ENCODE measurements at regions not wholly inside any gene's neighbourhood (a gene's known extent, or its start where the extent isn't known, plus 50 kb on each side); places are given as distances from the start of the nearest gene placed in this dataset.

DNA sequence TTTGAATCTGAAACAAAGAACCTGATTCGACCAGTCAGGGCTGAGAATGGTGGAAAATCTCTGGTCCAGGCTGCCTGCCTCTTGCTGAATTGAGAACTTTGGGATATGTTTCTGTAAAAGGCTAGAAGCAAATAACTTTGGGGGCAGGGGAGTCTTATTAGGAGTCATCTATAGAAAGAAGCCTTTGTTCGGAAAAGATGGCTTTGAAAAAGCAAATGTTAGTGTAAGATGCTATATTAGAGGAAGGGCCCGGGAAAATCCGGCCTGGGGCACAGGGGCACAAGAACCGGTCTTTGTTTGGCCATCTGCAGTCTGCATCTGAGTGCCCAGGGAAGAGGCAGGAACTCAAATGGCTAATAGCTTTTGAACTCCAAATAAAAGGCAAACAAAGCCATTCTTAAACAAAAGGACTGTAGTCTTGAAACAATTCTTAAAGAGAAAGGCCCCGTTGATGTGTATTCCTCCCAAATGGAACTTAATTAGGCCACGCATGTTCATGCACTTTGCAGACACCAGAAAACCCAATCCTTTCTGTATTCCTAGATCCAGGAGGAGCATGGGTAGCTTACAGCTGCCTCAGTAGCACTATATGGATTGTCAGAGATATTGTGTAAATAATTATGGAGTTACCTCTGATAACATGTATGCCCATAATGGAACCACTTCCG, 180.0 kb upstream of the ARL4C start:
- H3K4me1 ChIP-seq (ENCODE audit: control insufficient read depth in 1 of 2, insufficient read depth in 2 of 2, low read length in 2 of 2), result no peaks in the 10 kb centered on the region
- H3K9me3 ChIP-seq (ENCODE audit: control insufficient read depth in 1 of 2, low read length in 2 of 2), result no peaks in the 10 kb centered on the region
- H3K27me3 ChIP-seq (ENCODE audit: low read depth, low read length), result no peaks in the 10 kb centered on the region
- H3K36me3 ChIP-seq (ENCODE audit: control insufficient read depth in 1 of 2, insufficient read depth in 2 of 2, low read length in 2 of 2), result no peaks in the 10 kb centered on the region
- no peak overlapping the region for H3K4me3 ChIP-seq (ENCODE audit: low read depth in 1 of 2, low read length in 2 of 2)
- H3K27ac ChIP-seq (ENCODE audit: low read length), result no peak overlapping the region

DNA sequence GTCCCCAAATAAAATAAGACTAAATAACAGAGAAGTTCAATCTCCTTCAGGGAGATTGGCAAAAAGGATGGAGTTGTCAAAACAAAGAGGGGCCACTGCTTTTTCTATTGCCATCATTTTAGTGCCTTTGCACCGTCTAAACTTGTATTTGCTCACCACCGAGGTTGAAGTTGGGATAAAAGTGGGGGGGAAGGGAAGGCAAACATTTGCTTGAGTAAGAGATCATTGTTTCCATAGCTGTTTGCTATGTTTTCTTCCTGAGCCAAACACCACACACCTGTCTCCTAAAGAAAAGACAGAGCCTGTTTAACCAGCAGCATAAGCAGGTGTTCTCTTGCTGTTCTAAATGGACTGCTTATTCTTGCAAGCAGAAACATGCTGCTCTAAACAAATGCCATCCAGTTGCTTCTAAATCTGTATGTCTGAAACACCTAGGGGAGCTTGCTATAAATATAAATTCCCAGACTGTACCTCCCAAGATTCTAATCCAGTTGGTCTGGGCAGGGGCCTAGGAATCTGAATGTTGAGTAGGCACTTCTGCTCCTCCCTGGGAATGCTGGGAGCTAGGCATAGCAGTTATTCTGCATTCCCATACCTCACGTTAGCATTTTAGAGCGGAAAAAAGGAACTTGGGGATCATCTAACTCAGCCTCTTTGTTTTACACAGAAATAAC, 179.4 kb upstream of the ARL4C start:
- H3K4me1 ChIP-seq (ENCODE audit: control insufficient read depth in 1 of 2, insufficient read depth in 2 of 2, low read length in 2 of 2), result no peaks in the 10 kb centered on the region
- no peak overlapping the region for H3K27ac ChIP-seq (ENCODE audit: low read length)
- H3K27me3 ChIP-seq (ENCODE audit: low read depth, low read length), result no peaks in the 10 kb centered on the region
- no peaks in the 10 kb centered on the region for H3K9me3 ChIP-seq (ENCODE audit: control insufficient read depth in 1 of 2, low read length in 2 of 2)
- no peak overlapping the region for H3K4me3 ChIP-seq (ENCODE audit: low read depth in 1 of 2, low read length in 2 of 2)
- no peaks in the 10 kb centered on the region for H3K36me3 ChIP-seq (ENCODE audit: control insufficient read depth in 1 of 2, insufficient read depth in 2 of 2, low read length in 2 of 2)

DNA sequence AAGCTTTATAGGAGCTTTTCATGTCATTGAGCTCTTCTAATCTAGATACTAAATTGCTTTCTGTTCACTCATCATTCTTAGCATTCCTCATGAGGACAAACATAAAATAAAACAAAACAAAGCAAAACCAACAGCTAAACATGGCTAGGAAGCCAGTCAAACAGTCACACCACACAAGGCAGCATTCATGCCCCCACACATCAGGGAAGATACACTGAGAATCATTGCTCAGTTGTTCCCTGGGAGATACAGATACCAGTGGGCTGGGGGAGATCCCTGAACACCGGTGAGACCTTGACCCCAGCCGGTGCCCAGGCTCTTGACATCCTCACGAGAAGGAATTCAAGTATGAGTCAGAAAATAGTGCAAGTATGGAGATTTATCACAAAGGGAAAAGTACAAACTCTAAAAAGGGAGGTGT, 177.9 kb upstream of the ARL4C start:
- Histone ChIP-seq H3K36me3 (ENCODE audit: control insufficient read depth in 1 of 2, insufficient read depth in 2 of 2, low read length in 2 of 2) (no peaks in the 10 kb centered on the region), H3K27ac (ENCODE audit: low read length) (no peak overlapping the region), H3K9me3 (ENCODE audit: control insufficient read depth in 1 of 2, low read length in 2 of 2) (no peaks in the 10 kb centered on the region), H3K27me3 (ENCODE audit: low read depth, low read length) (no peaks in the 10 kb centered on the region), H3K4me3 (ENCODE audit: low read depth in 1 of 2, low read length in 2 of 2) (no peak overlapping the region), H3K4me1 (ENCODE audit: control insufficient read depth in 1 of 2, insufficient read depth in 2 of 2, low read length in 2 of 2) (no peaks in the 10 kb centered on the region)

DNA sequence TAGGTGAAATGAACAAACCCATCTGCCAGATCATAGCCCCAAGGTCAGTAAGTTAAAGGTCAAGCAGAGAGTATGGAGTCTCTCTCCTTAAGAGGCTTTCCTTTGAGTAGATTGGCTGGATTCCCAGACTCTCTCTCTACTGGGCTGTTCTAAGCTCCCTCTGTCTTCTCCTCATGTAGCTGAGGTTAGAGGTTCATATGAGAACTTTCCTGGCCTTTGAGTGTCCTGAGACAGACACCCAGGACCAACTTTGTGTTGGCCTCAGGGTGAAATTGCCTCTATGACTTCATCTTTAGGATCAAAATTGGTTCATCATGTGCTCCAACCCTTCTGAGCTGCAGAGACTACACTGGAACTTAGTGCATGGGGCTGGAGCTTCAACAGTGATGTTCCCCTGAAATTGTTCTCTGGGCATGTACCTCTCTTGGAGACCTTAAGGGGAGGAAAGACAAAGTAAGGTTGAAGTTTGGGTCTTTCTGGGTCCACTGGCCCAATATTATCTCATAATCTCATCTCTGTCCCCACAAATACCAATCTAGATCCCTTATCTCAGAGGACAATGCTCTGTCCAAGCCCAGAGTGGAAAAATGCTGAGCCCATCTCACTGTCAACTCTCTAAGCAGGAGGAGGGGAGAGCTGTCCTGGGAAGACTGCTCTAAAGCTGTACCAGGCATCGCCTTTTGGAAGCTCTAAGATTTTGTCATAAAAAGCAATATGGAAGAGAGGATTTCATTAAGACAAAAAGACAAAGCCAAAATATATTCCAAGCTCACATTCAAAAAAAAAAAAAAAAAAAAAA, 177.3 kb upstream of the ARL4C start:
- H3K27ac ChIP-seq (ENCODE audit: low read length), result no peak overlapping the region
- H3K4me1 ChIP-seq (ENCODE audit: control insufficient read depth in 1 of 2, insufficient read depth in 2 of 2, low read length in 2 of 2), result no peaks in the 10 kb centered on the region
- H3K36me3 ChIP-seq (ENCODE audit: control insufficient read depth in 1 of 2, insufficient read depth in 2 of 2, low read length in 2 of 2), result no peaks in the 10 kb centered on the region
- H3K27me3 ChIP-seq (ENCODE audit: low read depth, low read length), result no peaks in the 10 kb centered on the region
- no peak overlapping the region for H3K4me3 ChIP-seq (ENCODE audit: low read depth in 1 of 2, low read length in 2 of 2)
- H3K9me3 ChIP-seq (ENCODE audit: control insufficient read depth in 1 of 2, low read length in 2 of 2), result no peaks in the 10 kb centered on the region

DNA sequence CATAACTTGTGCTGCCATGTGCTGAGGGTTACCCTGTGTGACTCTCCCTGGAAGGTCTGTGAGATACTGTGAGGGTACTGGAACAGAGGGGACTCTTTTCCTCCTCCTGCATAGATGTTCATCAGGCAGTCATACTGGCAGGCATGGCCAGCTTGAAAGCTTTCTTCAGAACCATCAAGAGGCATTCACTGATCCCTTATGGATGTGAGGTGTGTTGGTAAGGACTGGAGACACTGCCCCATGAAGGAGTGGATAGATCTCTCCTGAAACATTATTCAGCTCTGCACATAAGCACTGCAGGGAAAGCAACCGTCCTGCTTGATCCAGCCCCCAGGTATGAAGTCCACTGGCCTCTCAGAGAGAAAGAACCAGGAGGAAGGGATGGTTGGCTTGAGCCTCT, 176.6 kb upstream of the ARL4C start:
- Histone ChIP-seq H3K9me3 (ENCODE audit: control insufficient read depth in 1 of 2, low read length in 2 of 2) (no peaks in the 10 kb centered on the region), H3K27ac (ENCODE audit: low read length) (no peak overlapping the region), H3K4me3 (ENCODE audit: low read depth in 1 of 2, low read length in 2 of 2) (no peak overlapping the region), H3K27me3 (ENCODE audit: low read depth, low read length) (no peaks in the 10 kb centered on the region), H3K36me3 (ENCODE audit: control insufficient read depth in 1 of 2, insufficient read depth in 2 of 2, low read length in 2 of 2) (no peaks in the 10 kb centered on the region), H3K4me1 (ENCODE audit: control insufficient read depth in 1 of 2, insufficient read depth in 2 of 2, low read length in 2 of 2) (no peaks in the 10 kb centered on the region)

DNA sequence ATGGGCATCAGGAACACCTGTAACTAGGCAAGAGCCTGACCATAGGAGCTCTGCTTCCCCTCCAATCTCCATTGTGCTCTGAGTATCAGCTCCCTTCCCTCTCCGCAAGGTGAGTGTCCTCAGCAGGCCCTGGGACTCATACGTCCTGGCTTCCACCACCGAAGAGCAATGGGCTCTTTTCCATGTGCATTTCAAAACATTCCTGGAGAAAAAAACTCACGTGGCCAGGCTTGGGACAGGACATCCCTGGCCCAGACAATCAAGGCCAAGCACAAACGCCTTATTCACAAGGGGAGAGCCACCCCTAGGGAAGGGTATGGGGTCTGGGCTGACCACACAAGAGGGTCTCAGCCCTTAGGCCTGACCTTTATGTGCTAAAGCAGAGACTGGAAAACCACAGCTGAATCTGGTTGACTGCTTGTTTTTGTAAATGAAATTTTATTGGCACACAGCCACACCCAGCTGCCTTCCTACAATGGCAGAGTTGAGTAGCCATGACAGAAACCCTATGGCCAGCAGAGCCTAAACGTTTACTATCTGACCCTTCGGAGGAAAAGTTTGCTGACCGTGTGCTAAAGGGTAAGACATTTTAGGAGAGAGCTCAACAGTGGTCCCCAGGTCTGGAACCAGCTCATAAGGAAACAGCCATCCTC, 175.7 kb upstream of the ARL4C start:
- H3K36me3 ChIP-seq (ENCODE audit: control insufficient read depth in 1 of 2, insufficient read depth in 2 of 2, low read length in 2 of 2), result no peaks in the 10 kb centered on the region
- no peaks in the 10 kb centered on the region for H3K4me1 ChIP-seq (ENCODE audit: control insufficient read depth in 1 of 2, insufficient read depth in 2 of 2, low read length in 2 of 2)
- H3K27me3 ChIP-seq (ENCODE audit: low read depth, low read length), result no peaks in the 10 kb centered on the region
- no peaks in the 10 kb centered on the region for H3K9me3 ChIP-seq (ENCODE audit: control insufficient read depth in 1 of 2, low read length in 2 of 2)
- H3K27ac ChIP-seq (ENCODE audit: low read length), result no peak overlapping the region
- H3K4me3 ChIP-seq (ENCODE audit: low read depth in 1 of 2, low read length in 2 of 2), result no peak overlapping the region

DNA sequence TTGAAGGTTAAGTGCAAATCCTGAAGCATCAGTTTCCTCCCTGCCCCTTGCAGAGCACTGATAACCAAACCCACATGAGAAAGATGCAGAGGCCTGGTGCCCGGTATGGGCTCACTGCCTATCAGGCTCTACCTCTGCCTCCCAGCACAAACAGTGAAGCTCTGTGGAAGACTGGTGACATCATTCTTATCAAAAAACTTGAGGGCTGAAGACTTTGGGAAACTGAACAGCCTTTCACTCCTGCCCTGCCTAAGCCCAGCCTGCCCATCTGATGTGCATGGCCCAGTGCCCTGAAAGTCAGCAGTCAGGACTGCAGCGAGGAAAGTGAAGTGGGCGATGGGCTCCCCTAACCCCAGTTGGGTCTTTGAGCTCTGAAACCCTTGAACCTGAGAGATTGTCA, 174.8 kb upstream of the ARL4C start:
- H3K27me3 ChIP-seq (ENCODE audit: low read depth, low read length), result no peaks in the 10 kb centered on the region
- no peaks in the 10 kb centered on the region for H3K36me3 ChIP-seq (ENCODE audit: control insufficient read depth in 1 of 2, insufficient read depth in 2 of 2, low read length in 2 of 2)
- no peaks in the 10 kb centered on the region for H3K4me1 ChIP-seq (ENCODE audit: control insufficient read depth in 1 of 2, insufficient read depth in 2 of 2, low read length in 2 of 2)
- H3K27ac ChIP-seq (ENCODE audit: low read length), result no peak overlapping the region
- no peaks in the 10 kb centered on the region for H3K9me3 ChIP-seq (ENCODE audit: control insufficient read depth in 1 of 2, low read length in 2 of 2)
- no peak overlapping the region for H3K4me3 ChIP-seq (ENCODE audit: low read depth in 1 of 2, low read length in 2 of 2)

DNA sequence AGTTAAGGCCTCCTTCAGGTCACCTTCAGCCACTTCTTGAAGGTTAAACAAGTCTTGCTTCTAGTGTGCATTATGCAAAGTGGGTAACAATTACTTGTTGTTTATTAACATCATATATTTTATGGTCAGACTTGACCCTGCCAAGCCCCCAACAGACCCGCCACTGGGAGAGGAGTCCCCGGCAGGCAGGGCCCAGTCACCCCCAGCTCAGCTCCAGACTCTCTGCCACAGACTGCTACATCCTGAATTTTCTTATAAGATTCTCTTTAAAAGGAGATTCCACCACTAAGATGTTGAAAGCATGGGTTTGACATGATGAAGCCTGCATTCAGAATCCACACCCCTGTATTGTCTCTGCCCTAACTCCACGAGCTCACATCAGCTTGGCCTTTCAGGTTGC, 174.3 kb upstream of the ARL4C start:
- H3K4me1 ChIP-seq (ENCODE audit: control insufficient read depth in 1 of 2, insufficient read depth in 2 of 2, low read length in 2 of 2), result no peaks in the 10 kb centered on the region
- H3K4me3 ChIP-seq (ENCODE audit: low read depth in 1 of 2, low read length in 2 of 2), result no peak overlapping the region
- H3K36me3 ChIP-seq (ENCODE audit: control insufficient read depth in 1 of 2, insufficient read depth in 2 of 2, low read length in 2 of 2), result no peaks in the 10 kb centered on the region
- no peak overlapping the region for H3K27ac ChIP-seq (ENCODE audit: low read length)
- no peaks in the 10 kb centered on the region for H3K9me3 ChIP-seq (ENCODE audit: control insufficient read depth in 1 of 2, low read length in 2 of 2)
- no peaks in the 10 kb centered on the region for H3K27me3 ChIP-seq (ENCODE audit: low read depth, low read length)

DNA sequence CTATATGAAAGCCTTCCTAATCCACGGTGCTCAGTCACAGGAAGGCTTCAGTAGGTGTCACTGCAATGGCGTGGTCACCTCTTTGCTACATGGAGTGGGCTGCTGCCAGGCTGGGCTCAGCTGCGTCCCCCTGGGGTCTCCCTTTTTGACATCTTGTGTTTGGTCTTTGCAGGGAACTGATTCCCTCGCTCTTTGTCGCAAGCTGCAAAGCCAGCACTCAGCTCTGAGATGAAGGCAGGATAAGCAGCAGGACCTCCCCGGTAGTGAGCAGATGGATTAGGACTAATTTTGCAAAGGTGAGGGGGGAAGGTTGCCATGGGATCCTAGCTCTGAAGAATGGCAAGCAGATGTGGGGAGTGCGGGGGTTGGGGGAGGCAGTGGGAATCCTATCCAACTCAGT, 173.9 kb upstream of the ARL4C start:
- H3K4me3 ChIP-seq (ENCODE audit: low read depth in 1 of 2, low read length in 2 of 2), result no peak overlapping the region
- H3K27ac ChIP-seq (ENCODE audit: low read length), result no peak overlapping the region
- H3K9me3 ChIP-seq (ENCODE audit: control insufficient read depth in 1 of 2, low read length in 2 of 2), result no peaks in the 10 kb centered on the region
- H3K4me1 ChIP-seq (ENCODE audit: control insufficient read depth in 1 of 2, insufficient read depth in 2 of 2, low read length in 2 of 2), result no peaks in the 10 kb centered on the region
- no peaks in the 10 kb centered on the region for H3K27me3 ChIP-seq (ENCODE audit: low read depth, low read length)
- H3K36me3 ChIP-seq (ENCODE audit: control insufficient read depth in 1 of 2, insufficient read depth in 2 of 2, low read length in 2 of 2), result no peaks in the 10 kb centered on the region

DNA sequence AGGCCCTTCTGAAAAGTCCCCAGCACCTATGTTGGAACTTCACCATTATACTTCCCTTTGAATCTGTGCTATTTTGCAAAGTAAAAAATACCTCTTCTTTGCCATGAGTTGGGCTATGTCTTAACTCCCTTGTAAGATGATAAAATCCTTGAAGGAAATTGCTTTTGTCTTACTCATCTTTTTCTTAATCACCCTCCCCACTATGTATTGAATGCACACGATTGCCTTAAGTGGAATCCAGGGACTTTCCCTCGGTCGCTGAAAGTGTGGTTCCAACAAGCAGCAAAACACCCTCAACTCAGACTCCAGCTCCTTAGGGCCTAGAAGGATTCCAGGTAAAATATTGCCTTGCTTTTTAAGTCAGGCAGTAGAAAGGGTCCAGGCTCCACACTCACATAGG, 173.2 kb upstream of the ARL4C start:
- Histone ChIP-seq H3K27me3 (ENCODE audit: low read depth, low read length) (no peaks in the 10 kb centered on the region), H3K4me3 (ENCODE audit: low read depth in 1 of 2, low read length in 2 of 2) (no peak overlapping the region), H3K4me1 (ENCODE audit: control insufficient read depth in 1 of 2, insufficient read depth in 2 of 2, low read length in 2 of 2) (no peaks in the 10 kb centered on the region), H3K9me3 (ENCODE audit: control insufficient read depth in 1 of 2, low read length in 2 of 2) (no peaks in the 10 kb centered on the region), H3K27ac (ENCODE audit: low read length) (no peak overlapping the region), H3K36me3 (ENCODE audit: control insufficient read depth in 1 of 2, insufficient read depth in 2 of 2, low read length in 2 of 2) (no peaks in the 10 kb centered on the region)

DNA sequence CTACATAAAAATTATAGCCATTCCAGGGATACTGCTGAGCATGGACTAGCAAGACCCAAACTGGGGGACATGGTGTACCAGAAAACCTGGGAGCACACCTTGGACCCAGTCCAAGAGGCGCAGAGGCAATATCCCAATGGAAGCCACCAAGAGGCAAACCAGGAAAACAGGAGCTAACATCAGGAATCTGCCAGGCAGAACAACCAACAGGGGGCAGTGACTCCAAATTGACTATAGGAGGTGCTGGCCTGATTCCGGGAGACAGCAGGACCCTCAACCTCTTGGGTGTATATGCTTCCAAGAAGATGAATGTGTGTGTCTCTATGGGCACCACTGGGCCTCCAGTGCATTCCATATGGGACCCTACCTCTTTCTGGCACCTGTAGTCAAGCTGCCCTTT, 172.7 kb upstream of the ARL4C start:
- peaks cover 0 to 4% of the 10 kb centered on the region in 2 donors for H3K9me3 ChIP-seq (ENCODE audit: control insufficient read depth in 1 of 2, low read length in 2 of 2)
- no peaks in the 10 kb centered on the region for H3K4me1 ChIP-seq (ENCODE audit: control insufficient read depth in 1 of 2, insufficient read depth in 2 of 2, low read length in 2 of 2)
- no peak overlapping the region for H3K27ac ChIP-seq (ENCODE audit: low read length)
- no peak overlapping the region for H3K4me3 ChIP-seq (ENCODE audit: low read depth in 1 of 2, low read length in 2 of 2)
- no peaks in the 10 kb centered on the region for H3K27me3 ChIP-seq (ENCODE audit: low read depth, low read length)
- no peaks in the 10 kb centered on the region for H3K36me3 ChIP-seq (ENCODE audit: control insufficient read depth in 1 of 2, insufficient read depth in 2 of 2, low read length in 2 of 2)
